Mucosa of descending colon (tissue), 3 donors: ENCODE measurements at regions not wholly inside any gene's neighbourhood (a gene's known extent, or its start where the extent isn't known, plus 50 kb on each side); places are given as distances from the start of the nearest gene placed in this dataset.

ENCODE experiments used
- ATAC-seq: fragments of 200-7000 bp; cut with Tn5 transposase; one replicate; pipeline ENCODE4 v1.9.1; 2020; ENCODE audit warnings: mild to moderate bottlenecking, moderate library complexity
- DNase-seq, 3 donors: peaks; one replicate each; pipeline ENCODE4 v3.0.0-alpha.2; 2020
- H3K36me3 ChIP-seq: fragments of 200-600 bp; one replicate; pipeline ENCODE4 v1.8.0; 2021; ENCODE audit warnings: low read depth, mild to moderate bottlenecking
- H3K4me1 ChIP-seq: fragments of 200-600 bp; one replicate; pipeline ENCODE4 v1.8.0; 2021; ENCODE audit warnings: low read depth, mild to moderate bottlenecking
- H3K4me3 ChIP-seq: fragments of 200-600 bp; one replicate; pipeline ENCODE4 v1.8.0; 2021; ENCODE audit warnings: mild to moderate bottlenecking
- H3K9me3 ChIP-seq: fragments of 200-600 bp; one replicate; pipeline ENCODE4 v1.8.0; 2021; ENCODE audit warnings: mild to moderate bottlenecking
- CTCF ChIP-seq: fragments of 200-600 bp; IDR thresholded peaks from one replicate; pipeline ENCODE4 v1.8.0; 2022; ENCODE audit warnings: antibody characterized with exemption, mild to moderate bottlenecking
- intact Hi-C, 2 donors: fragments of 100-400 bp; cut with DNase I in 1 of 2; cut with micrococcal nuclease in 1 of 2; formaldehyde crosslinking; loops; one replicate each; pipeline versions ENCODE4 v1.11.0 to v1.11.1; 2022; cut with DNase I, micrococcal nuclease
- donor health status: DM: no; HTN: no; CAD: no; lungs with moderate emphysema.
- donor health status: DM: no; HTN: no; CAD: no.
- donor health status: DM: no; HTN: yes; CAD: no.

- Histone ChIP-seq H3K36me3 (no peaks in the 10 kb centered on the region), H3K9me3 (no peaks in the 10 kb centered on the region), H3K4me1 (no peaks in the 10 kb centered on the region), H3K4me3 (no peak overlapping the region)
- intact Hi-C loops: no loop called here
- ATAC-seq (no peak), DNase-seq (no peak)
- no peak for TF ChIP-seq CTCF
Observed at GRCh38 chr1:117803318-117803717, 126.1 kb downstream of the GDAP2 start.

GRCh38 chr1:117809764-117810163 lies 119.7 kb downstream of the GDAP2 start:
- intact Hi-C loops: no loop called here
- no peaks in the 10 kb centered on the region for H3K36me3 ChIP-seq
- H3K4me3 ChIP-seq: no peak overlapping the region

GRCh38 chr1:117810553-117810952 lies 118.9 kb downstream of the GDAP2 start:
- intact Hi-C loops: no loop called here
- ATAC-seq: peak; percentile 28
- H3K9me3 ChIP-seq: no peaks in the 10 kb centered on the region

More at GRCh38 chr1:117809764-117810163, 119.7 kb downstream of the GDAP2 start:
- DNase-seq (no peak), ATAC-seq (no peak)
- Histone ChIP-seq H3K4me1 (no peaks in the 10 kb centered on the region), H3K9me3 (no peaks in the 10 kb centered on the region)
- TF ChIP-seq CTCF: no peak

GRCh38 chr1:117812869-117813511 lies 116.4 kb downstream of the GDAP2 start:
- H3K4me3 ChIP-seq: no peak overlapping the region
- ATAC-seq (no peak), DNase-seq (no peak)
- no peaks in the 10 kb centered on the region for H3K9me3 ChIP-seq
- intact Hi-C loops: no loop called here
- no peaks in the 10 kb centered on the region for H3K4me1 ChIP-seq
- H3K36me3 ChIP-seq: no peaks in the 10 kb centered on the region
- TF ChIP-seq CTCF: no peak

More at GRCh38 chr1:117810553-117810952, 118.9 kb downstream of the GDAP2 start:
- Histone ChIP-seq H3K4me3 (no peak overlapping the region), H3K4me1 (no peaks in the 10 kb centered on the region), H3K36me3 (no peaks in the 10 kb centered on the region)
- no peak for TF ChIP-seq CTCF
- DNase-seq: no peak
